Astrocyte (in vitro differentiated cells and primary cell): ENCODE measurements at regions not wholly inside any gene's neighbourhood (a gene's known extent, or its start where the extent isn't known, plus 50 kb on each side); places are given as distances from the start of the nearest gene placed in this dataset.

Experiments used
- DNase-seq: peaks from one replicate; pipeline ENCODE4 v3.0.0-alpha.2; 2010; ENCODE audit warnings: low read depth
- FAIRE-seq: peaks from 2 replicates; lab custom pipeline; 2011; peaks lifted over from hg19 to GRCh38; lab: Jason Lieb, UNC
- H2AFZ ChIP-seq: 2 replicates; pipeline ENCODE4 v1.6.0; 2012; ENCODE audit warnings: low read depth, low read length, inconsistent platforms
- H3K27ac ChIP-seq: 2 replicates; pipeline ENCODE4 v1.5.1; 2011; ENCODE audit warnings: low read depth, low read length, inconsistent platforms
- H3K27me3 ChIP-seq: 2 replicates; pipeline ENCODE4 v1.6.0; 2011; ENCODE audit warnings: low read length, inconsistent platforms; ENCODE audit not compliant: insufficient read depth
- H3K36me3 ChIP-seq: 2 replicates; pipeline ENCODE4 v1.5.1; 2011; ENCODE audit warnings: low read length, inconsistent platforms; ENCODE audit not compliant: insufficient read depth
- H3K4me1 ChIP-seq: 2 replicates; pipeline ENCODE4 v1.5.1; 2011; ENCODE audit warnings: low read length, inconsistent platforms; ENCODE audit not compliant: insufficient read depth
- H3K4me2 ChIP-seq: 2 replicates; pipeline ENCODE4 v1.6.0; 2012; ENCODE audit warnings: low read length, inconsistent platforms
- H3K4me3 ChIP-seq: 2 replicates; pipeline ENCODE4 v1.5.1; 2011; ENCODE audit warnings: low read depth, mild to moderate bottlenecking, low read length, inconsistent platforms; ENCODE audit not compliant: insufficient read depth
- H3K79me2 ChIP-seq: 2 replicates; pipeline ENCODE4 v1.6.0; 2012; ENCODE audit warnings: mild to moderate bottlenecking, low read length, inconsistent platforms; ENCODE audit not compliant: insufficient read depth
- H3K9ac ChIP-seq: 2 replicates; pipeline ENCODE4 v1.6.0; 2012; ENCODE audit warnings: mild to moderate bottlenecking, low read length, inconsistent platforms
- H3K9me3 ChIP-seq: 2 replicates; pipeline ENCODE4 v1.5.1; 2012; ENCODE audit warnings: low read depth, mild to moderate bottlenecking, low read length, inconsistent platforms; ENCODE audit not compliant: insufficient read depth
- H4K20me1 ChIP-seq: 2 replicates; pipeline ENCODE4 v1.6.0; 2012; ENCODE audit warnings: low read length, inconsistent platforms; ENCODE audit not compliant: insufficient read depth
- H3K27ac Mint-ChIP-seq: one replicate; pipeline ENCODE4 v1.8.0; 2021; ENCODE audit warnings: mild to moderate bottlenecking, mixed read lengths; ENCODE audit not compliant: unreplicated experiment
- H3K27me3 Mint-ChIP-seq: one replicate; pipeline ENCODE4 v1.8.0; 2021; ENCODE audit warnings: low read depth, mixed read lengths; ENCODE audit not compliant: unreplicated experiment
- H3K36me3 Mint-ChIP-seq: one replicate; pipeline ENCODE4 v1.8.0; 2021; ENCODE audit warnings: low read depth, mixed read lengths; ENCODE audit not compliant: unreplicated experiment
- H3K4me1 Mint-ChIP-seq: one replicate; pipeline ENCODE4 v1.8.0; 2021; ENCODE audit warnings: low read depth, mixed read lengths; ENCODE audit not compliant: unreplicated experiment
- H3K4me3 Mint-ChIP-seq: one replicate; pipeline ENCODE4 v1.8.0; 2021; ENCODE audit warnings: mild to moderate bottlenecking, moderate library complexity, mixed read lengths; ENCODE audit not compliant: unreplicated experiment
- H3K9me3 Mint-ChIP-seq: one replicate; pipeline ENCODE4 v1.8.0; 2021; ENCODE audit warnings: mild to moderate bottlenecking, mixed read lengths; ENCODE audit not compliant: unreplicated experiment
- EZH2 ChIP-seq: IDR thresholded peaks from 2 replicates; pipeline ENCODE4 v1.6.1; 2012; ENCODE audit warnings: mild to moderate bottlenecking, low read length, inconsistent platforms; ENCODE audit not compliant: insufficient read depth
- TF ChIP-seq, protein P1 (sequence below): IDR thresholded peaks from 2 replicates; pipeline ENCODE4 v1.5.1; 2011; ENCODE audit warnings: low read depth, mild to moderate bottlenecking, inconsistent platforms, low read length, moderate library complexity; ENCODE audit not compliant: insufficient read depth

DNA sequence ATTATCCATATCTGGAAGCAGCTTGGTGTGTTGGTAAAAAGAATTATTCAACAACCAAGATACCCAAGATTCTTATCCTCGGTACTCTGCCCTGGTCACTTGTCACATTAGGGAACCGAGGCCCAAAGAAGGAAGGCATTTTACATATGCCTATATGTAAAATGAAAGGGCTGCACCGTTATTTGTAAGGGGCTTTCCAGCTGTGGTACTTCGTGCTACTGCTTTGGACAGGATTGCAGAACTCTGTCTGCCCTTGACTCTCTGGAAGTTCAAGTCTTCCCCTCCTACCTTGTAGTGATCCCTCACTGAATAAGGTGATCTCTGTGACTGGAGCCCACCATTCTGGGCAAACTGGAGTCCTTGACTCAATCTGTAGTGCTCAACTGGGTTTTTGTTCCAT is 198.9 kb upstream of the TOPAZ1 start:
- Histone ChIP-seq H4K20me1 (no peaks in the 10 kb centered on the region), H2AFZ (no peak overlapping the region), H3K4me3 (no peak overlapping the region), H3K9ac (no peak overlapping the region), H3K36me3 (no peaks in the 10 kb centered on the region), H3K79me2 (no peaks in the 10 kb centered on the region), H3K27ac (no peak overlapping the region), H3K9me3 (no peaks in the 10 kb centered on the region), H3K4me1 (peaks cover 3% of the 10 kb centered on the region), H3K4me2 (no peak overlapping the region), H3K27me3 (no peaks in the 10 kb centered on the region)
- FAIRE-seq (no peak), DNase-seq (no peak)
- no peaks in the 10 kb centered on the region for H3K27me3 Mint-ChIP-seq
- no peaks in the 10 kb centered on the region for H3K9me3 Mint-ChIP-seq
- H3K36me3 Mint-ChIP-seq: peaks cover 7% of the 10 kb centered on the region
- TF ChIP-seq, protein P1, sequence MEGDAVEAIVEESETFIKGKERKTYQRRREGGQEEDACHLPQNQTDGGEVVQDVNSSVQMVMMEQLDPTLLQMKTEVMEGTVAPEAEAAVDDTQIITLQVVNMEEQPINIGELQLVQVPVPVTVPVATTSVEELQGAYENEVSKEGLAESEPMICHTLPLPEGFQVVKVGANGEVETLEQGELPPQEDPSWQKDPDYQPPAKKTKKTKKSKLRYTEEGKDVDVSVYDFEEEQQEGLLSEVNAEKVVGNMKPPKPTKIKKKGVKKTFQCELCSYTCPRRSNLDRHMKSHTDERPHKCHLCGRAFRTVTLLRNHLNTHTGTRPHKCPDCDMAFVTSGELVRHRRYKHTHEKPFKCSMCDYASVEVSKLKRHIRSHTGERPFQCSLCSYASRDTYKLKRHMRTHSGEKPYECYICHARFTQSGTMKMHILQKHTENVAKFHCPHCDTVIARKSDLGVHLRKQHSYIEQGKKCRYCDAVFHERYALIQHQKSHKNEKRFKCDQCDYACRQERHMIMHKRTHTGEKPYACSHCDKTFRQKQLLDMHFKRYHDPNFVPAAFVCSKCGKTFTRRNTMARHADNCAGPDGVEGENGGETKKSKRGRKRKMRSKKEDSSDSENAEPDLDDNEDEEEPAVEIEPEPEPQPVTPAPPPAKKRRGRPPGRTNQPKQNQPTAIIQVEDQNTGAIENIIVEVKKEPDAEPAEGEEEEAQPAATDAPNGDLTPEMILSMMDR: no peak
- no peak for TF ChIP-seq EZH2
- H3K4me3 Mint-ChIP-seq: no peak overlapping the region
- H3K27ac Mint-ChIP-seq: no peak overlapping the region
- H3K4me1 Mint-ChIP-seq: peaks cover 27% of the 10 kb centered on the region

DNA sequence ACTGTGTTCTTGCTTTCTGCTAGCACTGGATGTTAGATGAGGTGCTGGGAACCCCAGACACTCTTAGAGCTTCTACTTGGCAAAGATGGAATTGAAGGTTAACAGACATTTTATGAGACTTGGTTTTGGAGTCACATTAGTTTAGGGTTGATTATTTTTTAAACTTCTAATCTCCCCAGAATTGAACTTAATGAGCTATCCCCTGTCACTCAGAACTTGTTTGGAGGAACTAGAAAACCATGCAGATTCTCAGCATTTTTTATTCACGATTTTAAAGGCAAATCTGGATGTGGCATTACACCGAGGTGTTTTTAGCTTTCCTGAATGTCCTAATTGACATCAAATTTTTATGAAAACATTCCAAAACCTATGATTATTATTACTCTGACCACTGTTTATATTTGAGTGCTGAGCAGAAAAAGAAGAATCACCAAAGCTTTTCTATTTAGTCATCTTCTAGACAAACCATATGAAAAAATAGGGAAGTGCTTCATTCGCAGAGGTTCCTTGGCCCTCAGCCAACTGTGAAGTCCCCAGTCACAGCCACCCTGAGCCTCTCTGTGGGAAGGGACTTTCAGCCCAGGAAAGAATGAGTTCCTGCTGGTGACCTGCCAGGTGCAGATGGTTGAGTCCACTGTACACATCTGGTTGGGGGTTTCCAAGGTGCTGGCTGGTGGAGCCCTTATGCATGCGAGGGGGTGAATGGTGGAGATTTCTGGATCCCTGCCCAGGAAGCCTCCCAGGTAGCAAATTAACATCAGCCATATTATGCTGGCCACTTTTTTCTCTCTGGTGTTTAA is 196.0 kb upstream of the TOPAZ1 start:
- Histone ChIP-seq H3K79me2 (no peaks in the 10 kb centered on the region), H3K4me2 (peak overlapping the region; percentile 3)
- no peak for TF ChIP-seq EZH2
- TF ChIP-seq, protein P1: no peak

DNA sequence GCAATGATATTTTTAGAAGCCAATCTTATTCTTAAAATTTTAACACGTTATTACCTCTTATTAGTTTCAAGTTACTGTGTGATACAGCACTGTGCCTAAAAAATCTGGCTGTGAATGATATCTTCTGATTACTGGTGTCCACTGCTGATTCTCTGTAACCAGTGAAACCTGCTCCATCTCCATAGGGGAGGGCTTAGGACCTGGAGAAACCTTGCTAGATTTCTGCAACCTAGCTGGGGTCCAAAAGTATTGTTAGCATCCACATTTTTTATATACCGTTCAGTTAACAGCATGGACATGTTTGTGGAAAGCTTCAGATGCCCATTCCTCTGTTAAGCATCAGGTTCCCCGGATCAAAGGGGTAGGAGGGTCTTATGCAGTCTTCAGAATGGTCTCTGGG is 193.9 kb upstream of the TOPAZ1 start:
- H3K9me3 Mint-ChIP-seq: peaks cover 2% of the 10 kb centered on the region
- H3K9me3 ChIP-seq: no peaks in the 10 kb centered on the region
- H4K20me1 ChIP-seq: no peaks in the 10 kb centered on the region
- no peak overlapping the region for H2AFZ ChIP-seq
- H3K79me2 ChIP-seq: no peaks in the 10 kb centered on the region
- H3K4me3 ChIP-seq: no peak overlapping the region
- FAIRE-seq (no peak), DNase-seq (no peak)
- H3K4me1 ChIP-seq: peaks cover 5% of the 10 kb centered on the region
- H3K27ac ChIP-seq: no peak overlapping the region
- H3K4me2 ChIP-seq: no peak overlapping the region
- H3K36me3 Mint-ChIP-seq: peaks cover 13% of the 10 kb centered on the region
- peak overlapping the region; percentile 28 for H3K4me3 Mint-ChIP-seq
- peaks cover 45% of the 10 kb centered on the region for H3K4me1 Mint-ChIP-seq
- H3K9ac ChIP-seq: no peak overlapping the region
- H3K27me3 Mint-ChIP-seq: no peaks in the 10 kb centered on the region
- TF ChIP-seq EZH2: no peak
- TF ChIP-seq, protein P1: no peak
- H3K27ac Mint-ChIP-seq: peak overlapping the region; percentile 27
- H3K27me3 ChIP-seq: no peaks in the 10 kb centered on the region
- no peaks in the 10 kb centered on the region for H3K36me3 ChIP-seq

More for the DNA sequence above, 196.0 kb upstream of the TOPAZ1 start:
- peaks cover 13% of the 10 kb centered on the region for H3K36me3 Mint-ChIP-seq
- H3K36me3 ChIP-seq: no peaks in the 10 kb centered on the region
- H3K4me3 Mint-ChIP-seq: no peak overlapping the region
- no peak overlapping the region for H3K9ac ChIP-seq
- no peak overlapping the region for H3K27ac ChIP-seq
- H3K27me3 Mint-ChIP-seq: no peaks in the 10 kb centered on the region
- peak; percentile 26 for DNase-seq
- H3K4me1 ChIP-seq: peaks cover 5% of the 10 kb centered on the region
- H3K9me3 ChIP-seq: no peaks in the 10 kb centered on the region
- no peak overlapping the region for H2AFZ ChIP-seq
- no peak overlapping the region for H3K4me3 ChIP-seq
- H3K9me3 Mint-ChIP-seq: no peaks in the 10 kb centered on the region
- peak overlapping the region; percentile 9 for H3K27ac Mint-ChIP-seq
- H3K27me3 ChIP-seq: no peaks in the 10 kb centered on the region
- peaks cover 44% of the 10 kb centered on the region for H3K4me1 Mint-ChIP-seq
- H4K20me1 ChIP-seq: no peaks in the 10 kb centered on the region
- FAIRE-seq: no peak
